GM12891 (cell line): ENCODE measurements at regions not wholly inside any gene's neighbourhood (a gene's known extent, or its start where the extent isn't known, plus 50 kb on each side); places are given as distances from the start of the nearest gene placed in this dataset.

Source experiments
- DNase-seq: peaks from one replicate; pipeline ENCODE4 v3.0.0; 2011; ENCODE audit warnings: low spot score; ENCODE audit not compliant: insufficient read length
- FAIRE-seq: peaks from 2 replicates; lab custom pipeline; 2011; peaks lifted over from hg19 to GRCh38; lab: Jason Lieb, UNC
- PAX5 ChIP-seq: IDR thresholded peaks from 2 replicates; pipeline ENCODE4 v1.6.1; 2011; ENCODE audit warnings: low read length, moderate library complexity, mild to moderate bottlenecking; ENCODE audit not compliant: insufficient read depth, severe bottlenecking
- POLR2A ChIP-seq: IDR thresholded peaks from 2 replicates; pipeline ENCODE4 v1.6.1; 2011; ENCODE audit warnings: low read depth, low read length, control low read depth
- POLR2AphosphoS5 ChIP-seq: IDR thresholded peaks from 2 replicates; pipeline ENCODE4 v1.6.1; 2011; ENCODE audit warnings: low read depth, low read length, control low read depth
- POU2F2 ChIP-seq: IDR thresholded peaks from 2 replicates; pipeline ENCODE4 v1.6.1; 2011; ENCODE audit warnings: low read depth, mild to moderate bottlenecking, control low read depth, low read length, moderate library complexity
- SPI1 ChIP-seq: IDR thresholded peaks from 2 replicates; pipeline ENCODE4 v1.6.1; 2011; ENCODE audit warnings: low read depth, low read length, control low read depth
- TAF1 ChIP-seq: IDR thresholded peaks from 2 replicates; pipeline ENCODE4 v1.6.1; 2011; ENCODE audit warnings: low read depth, low read length, control low read depth

- FAIRE-seq: no peak
- DNase-seq: no peak
- TF ChIP-seq SPI1: no peak
- no peak for TF ChIP-seq POLR2AphosphoS5
- TF ChIP-seq POLR2A: no peak
- no peak for TF ChIP-seq POU2F2
- no peak for TF ChIP-seq PAX5
- TF ChIP-seq TAF1: no peak
Observed at GRCh38 chr5:68457285-68457684, 241.7 kb downstream of the PIK3R1 start.

- TF ChIP-seq POLR2A (no peak), POLR2AphosphoS5 (no peak), SPI1 (no peak), POU2F2 (no peak), TAF1 (no peak), PAX5 (no peak)
- FAIRE-seq: peak; percentile 5
- no peak for DNase-seq
Observed at GRCh38 chr5:68458416-68459021, 243.0 kb downstream of the PIK3R1 start.

GRCh38 chr5:68459093-68459809 lies 243.7 kb downstream of the PIK3R1 start:
- TF ChIP-seq POLR2AphosphoS5: no peak
- TF ChIP-seq PAX5: no peak
- TF ChIP-seq POLR2A: no peak
- no peak for TF ChIP-seq TAF1
- TF ChIP-seq SPI1: no peak
- no peak for TF ChIP-seq POU2F2
- DNase-seq (no peak), FAIRE-seq (peak; percentile 60)

- FAIRE-seq (no peak), DNase-seq (no peak)
- TF ChIP-seq SPI1 (no peak), TAF1 (no peak), POU2F2 (no peak), POLR2AphosphoS5 (no peak), POLR2A (no peak), PAX5 (no peak)
Observed at GRCh38 chr5:68459810-68460139, 244.2 kb downstream of the PIK3R1 start.

GRCh38 chr5:68460147-68460798 lies 244.7 kb downstream of the PIK3R1 start:
- FAIRE-seq (peak; percentile 65), DNase-seq (peak; percentile 12)
- TF ChIP-seq POU2F2 (no peak), TAF1 (no peak), POLR2AphosphoS5 (no peak), PAX5 (no peak), SPI1 (no peak), POLR2A (no peak)

- FAIRE-seq (no peak), DNase-seq (no peak)
- no peak for TF ChIP-seq POU2F2
Observed at GRCh38 chr5:68463606-68464005, 248.1 kb downstream of the PIK3R1 start.

GRCh38 chr5:68464424-68464823 lies 248.9 kb downstream of the PIK3R1 start:
- no peak for TF ChIP-seq POLR2AphosphoS5
- TF ChIP-seq PAX5: peak; percentile 47
- DNase-seq (no peak), FAIRE-seq (peak; percentile 23)

- FAIRE-seq (no peak), DNase-seq (no peak)
- TF ChIP-seq POLR2A (no peak), SPI1 (no peak), POLR2AphosphoS5 (no peak), TAF1 (no peak), POU2F2 (no peak), PAX5 (no peak)
Observed at GRCh38 chr5:68465133-68465532, 249.6 kb downstream of the PIK3R1 start.

- no peak for DNase-seq
- FAIRE-seq: no peak
- TF ChIP-seq PAX5 (no peak), SPI1 (no peak), POU2F2 (no peak), POLR2AphosphoS5 (no peak), TAF1 (no peak), POLR2A (no peak)
Observed at GRCh38 chr5:68465934-68466551, 250.5 kb downstream of the PIK3R1 start.
